ENCODE measurements at regions not wholly inside any gene's neighbourhood (a gene's known extent, or its start where the extent isn't known, plus 50 kb on each side); places are given as distances from the start of the nearest gene placed in this dataset.
A peak's percentile ranks its signal among the peaks of the same experiment; 100 is the strongest.

DNA sequence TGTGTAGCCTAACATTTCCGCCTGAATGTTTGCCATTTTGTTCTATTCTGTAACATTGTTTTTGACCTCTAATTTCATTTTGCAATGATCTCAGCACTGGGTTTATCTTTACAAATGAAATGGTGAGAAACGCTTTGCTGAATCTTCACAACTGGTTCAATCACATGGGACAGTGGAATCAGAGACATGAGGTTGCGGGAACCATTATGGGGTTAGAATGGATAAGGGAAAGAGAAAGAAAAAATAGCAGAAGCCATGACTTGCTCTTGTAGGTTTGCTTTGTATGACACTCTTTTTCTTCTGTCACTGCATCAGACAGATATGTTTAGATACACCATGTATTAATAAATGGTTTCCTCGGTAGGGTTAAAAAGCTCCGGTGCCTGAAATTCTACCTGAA, 114.3 kb upstream of the PELI1 start:
- Mint-ChIP-seq H3K36me3 (ENCODE audit: low read depth) (no peaks in the 10 kb centered on the region), H3K27ac (no peak overlapping the region), H3K27me3 (ENCODE audit: low read depth) (no peaks in the 10 kb centered on the region), H3K4me1 (ENCODE audit: low read depth) (peaks cover 8% of the 10 kb centered on the region), H3K4me3 (no peak overlapping the region), H3K9me3 (ENCODE audit: insufficient read depth) (no peaks in the 10 kb centered on the region)
- ATAC-seq: no peak
- DNase-seq: no peak
- POLR2A ChIA-PET: no interaction called here
- CTCF ChIA-PET: interaction anchor here (1.2 kb wide), 1 partner anchor 71 kb away, joined by 3 read pairs; no protein-coding TSS in a partner anchor

DNA sequence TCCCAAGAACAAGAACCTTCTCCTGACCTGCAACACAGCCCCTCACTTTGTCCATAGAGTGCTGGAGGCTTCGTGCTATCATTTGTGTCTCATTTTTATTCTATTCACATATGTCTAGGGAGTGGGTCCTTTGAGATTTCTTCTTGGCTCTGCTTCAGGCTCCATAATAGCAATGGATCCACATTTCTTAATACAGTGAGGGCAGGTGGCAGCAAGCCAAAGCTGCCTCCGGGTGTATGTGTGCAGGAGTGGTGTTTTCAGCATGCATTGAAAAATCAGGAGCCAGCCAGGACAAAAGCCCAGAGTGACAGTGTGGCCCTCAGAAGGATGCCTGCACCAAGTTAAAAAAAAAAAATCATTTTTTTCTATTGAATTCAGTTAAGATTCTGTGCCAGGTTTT, 115.1 kb upstream of the PELI1 start:
- no peak for DNase-seq
- Mint-ChIP-seq H3K27me3 (ENCODE audit: low read depth) (no peaks in the 10 kb centered on the region), H3K27ac (no peak overlapping the region), H3K4me3 (no peak overlapping the region), H3K36me3 (ENCODE audit: low read depth) (no peaks in the 10 kb centered on the region), H3K9me3 (ENCODE audit: insufficient read depth) (no peaks in the 10 kb centered on the region), H3K4me1 (ENCODE audit: low read depth) (peaks cover 8% of the 10 kb centered on the region)
- ChIA-PET CTCF (no interaction called here), POLR2A (no interaction called here)
- no peak for ATAC-seq

DNA sequence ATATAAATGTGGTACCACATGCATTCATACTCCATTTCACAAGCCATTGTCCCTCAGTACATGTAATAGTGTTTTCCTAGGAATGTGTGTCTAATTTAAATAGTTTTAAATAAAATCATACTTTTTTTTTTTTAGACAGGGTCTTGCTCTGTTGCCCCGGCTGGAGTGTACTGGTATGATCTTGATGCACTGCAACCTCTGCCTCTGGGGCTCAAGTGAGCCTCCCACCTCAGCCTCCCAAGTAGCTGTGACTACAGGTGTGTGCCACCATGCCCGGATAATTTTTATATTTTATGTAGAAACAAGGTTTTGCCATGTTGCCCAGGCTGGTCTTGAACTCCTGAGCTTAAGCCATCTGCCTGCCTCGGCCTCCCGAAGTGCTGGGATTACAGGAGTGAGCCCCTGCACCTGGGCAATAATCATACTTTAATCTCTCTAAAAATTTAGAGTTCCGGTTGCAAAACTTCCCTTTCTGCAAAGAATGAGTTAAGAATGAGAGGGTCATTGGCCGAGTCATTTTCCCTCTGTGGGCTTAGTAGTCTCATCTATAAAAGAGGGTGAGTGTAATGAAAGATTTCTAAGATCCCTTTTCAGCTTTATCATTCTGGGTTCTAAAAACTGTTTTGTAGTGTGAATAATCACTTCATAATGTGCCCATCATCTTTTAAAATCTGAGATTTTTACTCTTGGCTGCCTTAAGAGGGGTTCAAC, 116.0 kb upstream of the PELI1 start:
- ATAC-seq: no peak
- no peaks in the 10 kb centered on the region for H3K36me3 Mint-ChIP-seq (ENCODE audit: low read depth)
- no peaks in the 10 kb centered on the region for H3K27me3 Mint-ChIP-seq (ENCODE audit: low read depth)
- no peak for DNase-seq
- ChIA-PET CTCF (interaction anchor here (0.7 to 1.1 kb wide), 2 partner anchors 16 to 68 kb away, joined by 3 to 5 read pairs; no protein-coding TSS in a partner anchor), POLR2A (no interaction called here)
- peak overlapping the region; percentile 7 for H3K4me3 Mint-ChIP-seq
- H3K27ac Mint-ChIP-seq: peak overlapping the region; percentile 39
- no peaks in the 10 kb centered on the region for H3K9me3 Mint-ChIP-seq (ENCODE audit: insufficient read depth)
- peaks cover 8% of the 10 kb centered on the region for H3K4me1 Mint-ChIP-seq (ENCODE audit: low read depth)

DNA sequence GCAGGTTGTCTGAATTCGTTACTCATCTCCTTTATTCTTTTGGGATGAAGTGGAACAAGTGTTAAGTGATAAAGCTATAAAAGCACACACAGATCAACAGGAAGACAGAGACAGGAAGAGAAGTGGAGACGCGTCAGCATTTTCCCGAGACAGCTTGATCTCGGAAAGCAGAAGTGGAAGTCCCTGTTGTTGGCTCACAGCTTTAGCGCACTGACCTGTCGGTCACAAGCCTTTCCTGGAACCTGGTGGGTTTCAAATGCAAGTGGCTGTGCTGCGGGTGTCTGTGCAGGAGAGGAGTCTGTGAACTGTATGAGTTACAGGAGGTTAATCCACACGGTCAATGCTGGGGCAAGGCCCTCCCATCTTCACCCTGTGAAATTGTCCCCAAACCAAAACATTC, 116.6 kb upstream of the PELI1 start:
- ChIA-PET POLR2A (no interaction called here), CTCF (interaction anchor here (0.7 to 1.1 kb wide), 3 partner anchors 10 to 67 kb away, joined by 3 to 5 read pairs (median 4); no protein-coding TSS in a partner anchor)
- DNase-seq (peak; percentile 33), ATAC-seq (no peak)
- H3K27me3 Mint-ChIP-seq (ENCODE audit: low read depth): no peaks in the 10 kb centered on the region
- H3K36me3 Mint-ChIP-seq (ENCODE audit: low read depth): no peaks in the 10 kb centered on the region
- no peaks in the 10 kb centered on the region for H3K9me3 Mint-ChIP-seq (ENCODE audit: insufficient read depth)
- H3K27ac Mint-ChIP-seq: peak overlapping the region; percentile 39
- peak overlapping the region; percentile 7 for H3K4me3 Mint-ChIP-seq
- H3K4me1 Mint-ChIP-seq (ENCODE audit: low read depth): peaks cover 8% of the 10 kb centered on the region

DNA sequence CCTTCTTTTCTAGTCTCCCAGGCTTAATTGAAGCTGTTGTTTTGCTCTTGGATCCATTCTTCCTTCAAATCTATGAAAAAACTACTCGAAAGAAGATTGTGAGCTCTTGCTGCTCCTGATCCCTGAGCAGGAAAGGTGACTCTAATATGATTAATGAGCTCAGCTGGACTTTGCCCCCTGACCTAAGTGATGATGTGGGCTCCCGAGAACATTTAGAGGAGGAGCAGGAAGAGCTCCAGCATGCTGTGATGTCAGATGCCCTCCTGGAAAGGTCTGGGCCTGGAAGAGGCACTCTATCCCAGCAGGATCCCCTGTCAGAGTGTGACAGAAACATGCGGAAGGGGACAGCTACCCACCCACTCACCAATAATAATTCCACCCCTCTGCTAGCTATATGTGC, 117.9 kb upstream of the PELI1 start:
- CTCF ChIA-PET: interaction anchor here (0.7 kb wide), 1 partner anchor 212 kb away, joined by 3 read pairs; no protein-coding TSS in a partner anchor
- no peak for ATAC-seq
- Mint-ChIP-seq H3K27ac (no peak overlapping the region), H3K9me3 (ENCODE audit: insufficient read depth) (no peaks in the 10 kb centered on the region), H3K36me3 (ENCODE audit: low read depth) (no peaks in the 10 kb centered on the region), H3K4me3 (no peak overlapping the region), H3K27me3 (ENCODE audit: low read depth) (no peaks in the 10 kb centered on the region), H3K4me1 (ENCODE audit: low read depth) (peaks cover 8% of the 10 kb centered on the region)
- no peak for DNase-seq
- POLR2A ChIA-PET: interaction anchor here (0.6 kb wide), 1 partner anchor 315 kb away, joined by 3 read pairs; no protein-coding TSS in a partner anchor

DNA sequence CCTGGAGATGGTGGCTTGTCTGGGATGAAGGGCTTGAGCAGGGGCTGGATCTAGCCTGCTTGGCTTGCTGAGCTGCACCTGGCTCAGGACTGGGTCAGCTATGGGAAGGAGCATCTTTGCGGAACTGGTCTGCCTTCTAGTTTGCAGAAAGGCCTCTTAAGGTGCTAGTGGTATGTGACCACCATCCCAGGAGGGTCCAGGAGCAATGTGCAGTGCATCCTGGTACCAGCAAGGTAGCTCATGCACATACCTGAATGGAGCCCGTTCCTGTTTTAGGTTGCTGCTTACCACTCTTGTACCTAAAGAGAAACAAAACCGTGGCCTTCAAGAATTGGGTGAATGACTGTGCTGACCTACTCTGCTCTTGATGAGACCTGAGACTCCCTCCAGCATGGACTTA, 118.6 kb upstream of the PELI1 start:
- Mint-ChIP-seq H3K27me3 (ENCODE audit: low read depth) (no peaks in the 10 kb centered on the region), H3K27ac (no peak overlapping the region), H3K4me3 (no peak overlapping the region), H3K4me1 (ENCODE audit: low read depth) (peaks cover 8% of the 10 kb centered on the region), H3K36me3 (ENCODE audit: low read depth) (no peaks in the 10 kb centered on the region), H3K9me3 (ENCODE audit: insufficient read depth) (no peaks in the 10 kb centered on the region)
- ChIA-PET CTCF (no interaction called here), POLR2A (no interaction called here)
- DNase-seq: no peak
- no peak for ATAC-seq

DNA sequence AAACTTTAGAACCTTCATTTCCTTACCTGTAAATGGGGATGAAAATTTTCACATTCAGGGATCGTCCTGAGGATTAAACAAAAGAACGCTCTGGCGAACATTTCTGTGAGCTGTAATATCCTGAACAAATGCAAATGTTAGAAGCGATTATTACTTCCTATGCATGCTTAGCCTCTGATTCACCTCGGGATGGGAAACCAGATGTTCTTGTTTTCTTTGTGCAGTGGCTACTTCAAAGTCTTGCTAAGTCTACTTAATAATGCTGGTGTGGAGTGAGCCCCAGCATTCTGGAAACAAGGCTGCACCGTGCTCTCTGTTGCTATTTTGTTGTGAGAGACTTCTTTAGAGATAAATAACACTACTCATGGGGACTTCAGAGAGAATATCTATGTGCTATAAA, 119.1 kb upstream of the PELI1 start:
- DNase-seq: no peak
- Mint-ChIP-seq H3K9me3 (ENCODE audit: insufficient read depth) (no peaks in the 10 kb centered on the region), H3K4me1 (ENCODE audit: low read depth) (peaks cover 8% of the 10 kb centered on the region), H3K27me3 (ENCODE audit: low read depth) (no peaks in the 10 kb centered on the region), H3K27ac (no peak overlapping the region), H3K4me3 (no peak overlapping the region), H3K36me3 (ENCODE audit: low read depth) (no peaks in the 10 kb centered on the region)
- ChIA-PET POLR2A (no interaction called here), CTCF (no interaction called here)
- ATAC-seq: no peak

GRCh38 chr2:64267699-64268098, 123.5 kb upstream of the PELI1 start:
- ChIA-PET POLR2A (no interaction called here), CTCF (no interaction called here)
- no peak overlapping the region for H3K4me3 Mint-ChIP-seq
- no peaks in the 10 kb centered on the region for H3K27me3 Mint-ChIP-seq (ENCODE audit: low read depth)
- H3K9me3 Mint-ChIP-seq (ENCODE audit: insufficient read depth): peaks cover 4% of the 10 kb centered on the region
- H3K36me3 Mint-ChIP-seq (ENCODE audit: low read depth): no peaks in the 10 kb centered on the region
- DNase-seq (no peak), ATAC-seq (no peak)
- no peaks in the 10 kb centered on the region for H3K4me1 Mint-ChIP-seq (ENCODE audit: low read depth)
- no peak overlapping the region for H3K27ac Mint-ChIP-seq

GRCh38 chr2:64268330-64269048, 124.3 kb upstream of the PELI1 start:
- no peak overlapping the region for H3K27ac Mint-ChIP-seq
- ChIA-PET POLR2A (no interaction called here), CTCF (interaction anchor here (1.5 kb wide), 1 partner anchor 217 kb away, joined by 4 read pairs; no protein-coding TSS in a partner anchor)
- no peak for DNase-seq
- H3K36me3 Mint-ChIP-seq (ENCODE audit: low read depth): no peaks in the 10 kb centered on the region
- peaks cover 4% of the 10 kb centered on the region for H3K9me3 Mint-ChIP-seq (ENCODE audit: insufficient read depth)
- peaks cover 3% of the 10 kb centered on the region for H3K4me1 Mint-ChIP-seq (ENCODE audit: low read depth)
- H3K27me3 Mint-ChIP-seq (ENCODE audit: low read depth): no peaks in the 10 kb centered on the region
- ATAC-seq: no peak
- H3K4me3 Mint-ChIP-seq: no peak overlapping the region

- Mint-ChIP-seq H3K27ac (no peak overlapping the region), H3K36me3 (ENCODE audit: low read depth) (no peaks in the 10 kb centered on the region), H3K27me3 (ENCODE audit: low read depth) (no peaks in the 10 kb centered on the region), H3K4me1 (ENCODE audit: low read depth) (peaks cover 12% of the 10 kb centered on the region), H3K9me3 (ENCODE audit: insufficient read depth) (peaks cover 4% of the 10 kb centered on the region), H3K4me3 (no peak overlapping the region)
- ChIA-PET CTCF (no interaction called here), POLR2A (no interaction called here)
- no peak for ATAC-seq
- DNase-seq: no peak
Observed at GRCh38 chr2:64273524-64274398, 129.5 kb upstream of the PELI1 start.

DNA sequence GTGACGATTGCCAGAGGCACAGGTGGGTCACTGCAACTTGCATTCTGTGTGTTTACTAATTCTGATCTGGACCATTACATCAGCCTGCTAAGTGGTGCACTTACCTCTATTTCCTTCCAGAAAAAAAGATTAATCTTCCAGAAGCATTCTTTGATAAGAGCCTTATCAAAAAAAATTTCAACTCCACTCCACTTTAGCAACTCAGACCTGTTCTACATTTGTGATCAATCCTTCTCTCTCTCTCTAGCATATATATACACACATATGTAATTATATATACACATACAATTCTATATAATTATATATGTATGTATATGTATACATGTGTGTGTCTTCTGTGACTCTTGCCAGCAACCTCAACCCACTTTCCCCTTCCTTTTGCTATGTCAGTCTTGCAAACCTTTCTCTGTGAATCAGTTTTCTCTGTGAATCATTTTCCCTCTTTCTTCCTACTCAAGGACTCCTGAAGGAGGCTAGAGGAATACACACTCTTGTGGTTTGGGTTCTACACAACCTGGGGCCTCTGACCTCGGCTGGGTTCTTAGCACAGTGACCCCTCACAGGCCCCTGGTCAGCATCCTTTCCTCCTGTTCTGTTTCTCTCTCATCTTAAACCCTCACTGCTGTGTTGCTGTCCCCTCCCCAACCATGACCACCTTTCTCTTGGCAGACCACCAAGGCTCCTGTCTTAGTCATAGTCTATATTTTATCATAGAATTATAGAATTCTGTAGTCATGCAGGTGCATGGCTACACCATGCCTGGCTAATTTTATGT, 130.4 kb upstream of the PELI1 start:
- H3K4me1 Mint-ChIP-seq (ENCODE audit: low read depth): peaks cover 12% of the 10 kb centered on the region
- ChIA-PET POLR2A (no interaction called here), CTCF (no interaction called here)
- no peak overlapping the region for H3K4me3 Mint-ChIP-seq
- DNase-seq (no peak), ATAC-seq (no peak)
- no peaks in the 10 kb centered on the region for H3K36me3 Mint-ChIP-seq (ENCODE audit: low read depth)
- H3K9me3 Mint-ChIP-seq (ENCODE audit: insufficient read depth): peaks cover 4% of the 10 kb centered on the region
- H3K27ac Mint-ChIP-seq: no peak overlapping the region
- H3K27me3 Mint-ChIP-seq (ENCODE audit: low read depth): no peaks in the 10 kb centered on the region

Data from activated CD8-positive, alpha-beta T cell treated with anti-CD3 and anti-CD28 coated beads, Interleukin-2, amount 10 ng/mL, durations not matched to agents 7 days and 5 days (primary cell).